ENCODE measurements at regions not wholly inside any gene's neighbourhood (a gene's known extent, or its start where the extent isn't known, plus 50 kb on each side); places are given as distances from the start of the nearest gene placed in this dataset.

DNA sequence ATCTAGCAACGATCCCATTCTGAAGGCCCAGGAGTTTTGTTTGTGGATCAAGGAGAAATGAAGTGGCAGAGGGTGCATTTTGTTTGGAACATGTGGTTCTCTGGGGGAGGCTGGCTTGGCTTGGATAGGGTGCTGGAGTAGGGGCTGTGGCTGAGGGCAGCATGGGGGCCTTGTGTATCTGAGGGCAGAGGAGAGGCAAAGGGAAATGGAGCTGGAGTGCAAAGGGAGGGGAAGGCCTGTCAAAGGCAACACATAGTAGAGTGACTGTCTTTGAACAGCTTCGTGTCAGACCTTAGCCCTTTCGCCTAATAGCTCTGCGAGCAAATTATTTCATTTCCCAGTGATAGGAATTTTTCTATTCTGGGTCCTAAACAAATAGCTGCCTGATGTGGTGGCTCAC lies 187.2 kb downstream of the KCNRG start:
- H3K27me3 ChIP-seq (replicated peaks; ENCODE audit: control insufficient read depth, insufficient read depth, low read length, poor library complexity, severe bottlenecking): no peaks in the 10 kb centered on the region
- H3K4me1 ChIP-seq (ENCODE audit: control insufficient read depth, insufficient read depth, low read length, poor library complexity, severe bottlenecking): no peaks in the 10 kb centered on the region
- H3K27ac ChIP-seq (ENCODE audit: insufficient read depth, low read length, poor library complexity, severe bottlenecking): no peak overlapping the region
- H3K4me3 ChIP-seq (ENCODE audit: insufficient read depth, low read depth, low read length, poor library complexity, severe bottlenecking): no peak overlapping the region
- H3K9me3 ChIP-seq (ENCODE audit: control insufficient read depth, low read length): no peaks in the 10 kb centered on the region
- DNase-seq: no peak
- no peaks in the 10 kb centered on the region for H3K36me3 ChIP-seq (ENCODE audit: control insufficient read depth, insufficient read depth, low read length)

DNA sequence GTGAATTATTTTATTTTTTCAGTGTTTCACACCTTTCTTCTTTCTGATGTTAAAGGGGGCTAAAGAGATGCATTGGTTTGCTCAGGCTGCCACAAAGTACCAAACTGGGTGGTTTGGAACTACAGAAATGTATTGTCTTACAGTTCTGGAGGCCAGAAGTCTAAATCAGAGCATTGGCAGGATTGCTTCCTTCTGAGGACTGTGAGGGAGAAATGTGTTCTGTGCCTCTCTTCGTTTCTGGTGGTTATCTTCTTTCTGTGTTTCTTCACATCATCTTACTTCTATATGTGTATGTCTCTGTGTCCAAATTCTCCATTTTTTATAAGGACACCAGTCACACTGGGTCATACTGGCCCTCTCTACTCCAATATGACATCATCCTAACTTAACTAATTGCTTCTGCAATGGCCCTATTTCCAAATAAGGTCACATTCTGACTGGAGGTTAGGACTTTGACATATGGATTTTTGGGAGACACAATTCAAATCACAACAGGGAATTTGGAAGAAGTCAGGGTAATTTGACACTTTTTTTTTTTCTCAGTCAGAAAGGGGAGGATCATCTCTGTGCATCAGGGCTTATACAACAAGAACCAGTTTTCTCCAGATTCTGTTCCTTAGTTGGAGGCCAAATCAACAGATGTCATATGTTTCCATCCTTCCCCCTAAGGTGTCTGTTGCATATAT lies 188.2 kb downstream of the KCNRG start:
- no peaks in the 10 kb centered on the region for H3K9me3 ChIP-seq (ENCODE audit: control insufficient read depth, low read length)
- no peaks in the 10 kb centered on the region for H3K27me3 ChIP-seq (replicated peaks; ENCODE audit: control insufficient read depth, insufficient read depth, low read length, poor library complexity, severe bottlenecking)
- no peak for DNase-seq
- H3K4me1 ChIP-seq (ENCODE audit: control insufficient read depth, insufficient read depth, low read length, poor library complexity, severe bottlenecking): no peaks in the 10 kb centered on the region
- no peaks in the 10 kb centered on the region for H3K36me3 ChIP-seq (ENCODE audit: control insufficient read depth, insufficient read depth, low read length)
- H3K27ac ChIP-seq (ENCODE audit: insufficient read depth, low read length, poor library complexity, severe bottlenecking): no peak overlapping the region
- H3K4me3 ChIP-seq (ENCODE audit: insufficient read depth, low read depth, low read length, poor library complexity, severe bottlenecking): no peak overlapping the region

DNA sequence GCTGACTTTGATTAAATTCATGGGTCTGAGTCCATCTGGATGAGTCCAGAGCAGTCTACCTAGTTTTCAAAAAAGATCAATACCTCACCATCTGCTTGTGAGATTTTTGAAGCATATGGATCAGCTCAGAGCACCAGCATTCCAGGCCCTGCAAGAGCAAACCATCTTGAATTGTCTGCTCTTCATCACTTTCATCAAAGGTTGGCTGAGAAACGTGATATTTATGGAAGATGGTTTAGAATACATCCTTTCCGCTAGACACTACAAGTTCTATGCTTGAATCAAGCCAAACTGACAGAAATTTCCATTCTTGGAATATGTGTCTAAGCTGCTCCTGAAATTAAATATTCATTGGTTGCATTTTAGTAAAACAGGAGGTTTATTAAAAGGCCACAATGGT lies 190.3 kb downstream of the KCNRG start:
- Histone ChIP-seq H3K4me3 (ENCODE audit: insufficient read depth, low read depth, low read length, poor library complexity, severe bottlenecking) (no peak overlapping the region), H3K27me3 (replicated peaks; ENCODE audit: control insufficient read depth, insufficient read depth, low read length, poor library complexity, severe bottlenecking) (no peaks in the 10 kb centered on the region), H3K9me3 (ENCODE audit: control insufficient read depth, low read length) (no peaks in the 10 kb centered on the region), H3K36me3 (ENCODE audit: control insufficient read depth, insufficient read depth, low read length) (no peaks in the 10 kb centered on the region), H3K4me1 (ENCODE audit: control insufficient read depth, insufficient read depth, low read length, poor library complexity, severe bottlenecking) (no peaks in the 10 kb centered on the region), H3K27ac (ENCODE audit: insufficient read depth, low read length, poor library complexity, severe bottlenecking) (no peak overlapping the region)
- no peak for DNase-seq

DNA sequence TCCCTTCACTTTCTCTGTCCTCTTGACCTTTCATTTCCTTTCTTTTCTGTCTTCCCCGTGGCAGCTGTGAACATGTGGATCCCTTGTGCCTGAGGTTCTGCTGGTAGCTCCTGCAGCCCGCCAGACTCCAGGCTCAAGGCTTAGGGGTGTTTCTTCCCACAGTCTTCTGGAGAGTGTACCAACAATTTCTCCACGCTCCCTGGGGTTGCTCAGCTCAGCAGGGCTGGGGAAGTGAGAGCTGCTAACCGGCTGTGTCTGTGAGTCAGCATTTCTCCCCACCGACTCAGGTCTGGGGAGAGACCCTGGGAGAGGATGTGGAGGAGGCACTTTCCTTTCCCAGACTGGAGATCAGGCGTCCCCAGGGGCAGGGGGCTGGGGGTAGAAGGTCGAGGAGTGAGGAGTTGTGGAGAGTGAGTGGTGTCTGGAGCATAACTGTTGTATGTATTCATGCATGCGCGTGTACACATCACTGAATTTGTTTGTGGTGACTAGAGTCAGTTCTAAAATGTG lies 193.6 kb downstream of the KCNRG start:
- Histone ChIP-seq H3K9me3 (ENCODE audit: control insufficient read depth, low read length) (no peaks in the 10 kb centered on the region), H3K4me3 (ENCODE audit: insufficient read depth, low read depth, low read length, poor library complexity, severe bottlenecking) (no peak overlapping the region), H3K27me3 (replicated peaks; ENCODE audit: control insufficient read depth, insufficient read depth, low read length, poor library complexity, severe bottlenecking) (no peaks in the 10 kb centered on the region), H3K4me1 (ENCODE audit: control insufficient read depth, insufficient read depth, low read length, poor library complexity, severe bottlenecking) (no peaks in the 10 kb centered on the region), H3K27ac (ENCODE audit: insufficient read depth, low read length, poor library complexity, severe bottlenecking) (no peak overlapping the region), H3K36me3 (ENCODE audit: control insufficient read depth, insufficient read depth, low read length) (no peaks in the 10 kb centered on the region)
- no peak for DNase-seq

DNA sequence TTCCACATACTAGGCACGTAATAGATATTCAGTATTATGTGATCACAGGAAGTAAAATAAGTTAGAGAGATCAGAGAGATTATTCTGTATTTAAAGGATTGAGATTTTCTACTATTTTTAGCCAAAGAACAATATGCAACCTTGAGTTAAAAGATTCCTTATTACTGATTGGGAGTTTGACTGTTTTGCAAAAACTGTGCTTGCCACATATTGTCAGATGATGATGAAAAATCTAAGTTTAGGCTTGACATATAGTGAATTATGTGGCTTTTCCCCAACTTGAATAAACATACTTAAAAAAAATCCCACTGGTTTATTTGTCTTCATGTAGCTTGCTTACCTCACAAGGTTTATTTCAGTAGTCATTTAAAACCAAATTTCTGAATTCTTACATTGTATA lies 194.4 kb downstream of the KCNRG start:
- no peak overlapping the region for H3K27ac ChIP-seq (ENCODE audit: insufficient read depth, low read length, poor library complexity, severe bottlenecking)
- H3K9me3 ChIP-seq (ENCODE audit: control insufficient read depth, low read length): no peaks in the 10 kb centered on the region
- no peak overlapping the region for H3K4me3 ChIP-seq (ENCODE audit: insufficient read depth, low read depth, low read length, poor library complexity, severe bottlenecking)
- H3K27me3 ChIP-seq (replicated peaks; ENCODE audit: control insufficient read depth, insufficient read depth, low read length, poor library complexity, severe bottlenecking): no peaks in the 10 kb centered on the region
- no peaks in the 10 kb centered on the region for H3K36me3 ChIP-seq (ENCODE audit: control insufficient read depth, insufficient read depth, low read length)
- DNase-seq: no peak
- H3K4me1 ChIP-seq (ENCODE audit: control insufficient read depth, insufficient read depth, low read length, poor library complexity, severe bottlenecking): no peaks in the 10 kb centered on the region

DNA sequence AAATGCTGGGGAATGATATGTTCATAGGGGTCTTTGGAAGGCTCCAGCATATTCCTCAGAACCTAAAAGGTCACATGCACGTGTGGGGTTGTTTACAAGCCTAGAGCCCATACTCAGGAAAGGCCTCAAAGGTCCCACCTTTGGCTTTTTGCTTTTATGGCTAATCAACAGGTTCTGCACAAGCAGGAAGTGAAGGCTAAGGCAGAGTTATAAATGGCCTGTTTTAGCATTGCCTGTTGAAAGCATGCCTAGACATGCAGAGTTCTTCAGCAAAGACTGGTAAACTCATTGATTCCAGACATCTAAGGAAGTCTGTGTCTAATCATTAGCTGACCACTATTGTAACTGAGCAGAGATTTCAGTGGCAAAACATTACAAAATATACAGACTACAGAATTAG lies 198.3 kb downstream of the KCNRG start:
- Histone ChIP-seq H3K4me1 (ENCODE audit: control insufficient read depth, insufficient read depth, low read length, poor library complexity, severe bottlenecking) (peaks cover 7% of the 10 kb centered on the region), H3K27ac (ENCODE audit: insufficient read depth, low read length, poor library complexity, severe bottlenecking) (no peak overlapping the region), H3K9me3 (ENCODE audit: control insufficient read depth, low read length) (no peaks in the 10 kb centered on the region), H3K27me3 (replicated peaks; ENCODE audit: control insufficient read depth, insufficient read depth, low read length, poor library complexity, severe bottlenecking) (no peaks in the 10 kb centered on the region), H3K36me3 (ENCODE audit: control insufficient read depth, insufficient read depth, low read length) (no peaks in the 10 kb centered on the region), H3K4me3 (ENCODE audit: insufficient read depth, low read depth, low read length, poor library complexity, severe bottlenecking) (no peak overlapping the region)
- DNase-seq: no peak

DNA sequence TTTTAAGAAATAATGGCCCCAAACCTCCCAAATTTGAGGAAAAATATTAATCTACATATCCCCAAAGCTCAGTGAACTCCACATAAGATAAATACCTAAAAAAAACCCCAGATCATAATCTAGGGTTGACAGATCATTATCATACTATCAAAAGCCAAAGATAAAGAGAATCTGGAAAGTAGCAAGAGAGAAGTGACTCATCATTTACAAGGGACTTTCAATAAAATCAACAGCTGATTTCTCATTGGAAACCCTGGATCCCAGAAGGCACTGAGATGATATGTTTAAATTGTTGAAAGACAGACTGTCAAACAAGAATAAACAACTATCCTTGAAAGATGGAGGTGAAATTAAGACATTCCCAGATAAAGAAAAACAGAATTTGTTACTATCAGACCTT lies 199.3 kb downstream of the KCNRG start:
- Histone ChIP-seq H3K4me3 (ENCODE audit: insufficient read depth, low read depth, low read length, poor library complexity, severe bottlenecking) (no peak overlapping the region), H3K4me1 (ENCODE audit: control insufficient read depth, insufficient read depth, low read length, poor library complexity, severe bottlenecking) (peaks cover 7% of the 10 kb centered on the region), H3K36me3 (ENCODE audit: control insufficient read depth, insufficient read depth, low read length) (no peaks in the 10 kb centered on the region), H3K9me3 (ENCODE audit: control insufficient read depth, low read length) (no peaks in the 10 kb centered on the region), H3K27ac (ENCODE audit: insufficient read depth, low read length, poor library complexity, severe bottlenecking) (no peak overlapping the region), H3K27me3 (replicated peaks; ENCODE audit: control insufficient read depth, insufficient read depth, low read length, poor library complexity, severe bottlenecking) (no peaks in the 10 kb centered on the region)
- DNase-seq: no peak

DNA sequence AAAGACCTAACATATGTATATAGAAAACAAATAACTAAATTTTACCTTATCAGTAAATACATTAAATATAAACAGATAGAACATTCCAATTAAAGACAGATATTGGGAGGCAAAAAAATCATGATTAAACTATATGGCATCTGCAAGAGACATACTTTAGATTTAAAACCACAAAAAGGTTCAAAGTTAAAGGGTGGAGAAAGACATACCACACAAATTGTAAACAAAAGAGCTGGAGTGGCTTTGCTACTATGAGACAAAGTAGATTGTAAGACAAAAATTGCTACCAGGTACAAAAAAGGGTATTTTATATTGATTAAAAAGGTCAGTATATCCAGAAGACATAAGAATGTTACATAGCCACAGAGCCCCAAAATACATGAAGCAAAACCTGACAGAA lies 200.2 kb downstream of the KCNRG start:
- H3K9me3 ChIP-seq (ENCODE audit: control insufficient read depth, low read length): no peaks in the 10 kb centered on the region
- H3K4me3 ChIP-seq (ENCODE audit: insufficient read depth, low read depth, low read length, poor library complexity, severe bottlenecking): no peak overlapping the region
- H3K27me3 ChIP-seq (replicated peaks; ENCODE audit: control insufficient read depth, insufficient read depth, low read length, poor library complexity, severe bottlenecking): no peaks in the 10 kb centered on the region
- no peak for DNase-seq
- H3K36me3 ChIP-seq (ENCODE audit: control insufficient read depth, insufficient read depth, low read length): no peaks in the 10 kb centered on the region
- H3K4me1 ChIP-seq (ENCODE audit: control insufficient read depth, insufficient read depth, low read length, poor library complexity, severe bottlenecking): peaks cover 7% of the 10 kb centered on the region
- no peak overlapping the region for H3K27ac ChIP-seq (ENCODE audit: insufficient read depth, low read length, poor library complexity, severe bottlenecking)

DNA sequence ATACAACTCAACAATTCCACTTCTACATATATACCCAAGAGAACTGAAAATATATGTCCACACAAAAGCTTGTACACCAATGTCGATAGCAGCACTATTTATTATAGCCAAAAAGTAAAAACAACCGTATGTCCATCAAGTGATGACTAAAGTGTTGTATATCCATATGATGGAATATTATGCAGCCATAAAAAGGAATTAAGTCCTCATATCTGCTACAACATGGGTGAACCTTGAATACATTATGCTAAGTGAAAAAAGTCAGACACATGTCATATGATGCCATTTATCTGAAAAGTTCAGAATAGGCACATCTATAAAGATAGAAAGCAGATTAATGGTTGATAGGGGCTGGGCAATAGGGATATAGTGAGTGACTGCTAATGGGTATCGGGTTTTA lies 204.5 kb downstream of the KCNRG start:
- no peak overlapping the region for H3K4me3 ChIP-seq (ENCODE audit: insufficient read depth, low read depth, low read length, poor library complexity, severe bottlenecking)
- H3K27me3 ChIP-seq (replicated peaks; ENCODE audit: control insufficient read depth, insufficient read depth, low read length, poor library complexity, severe bottlenecking): no peaks in the 10 kb centered on the region
- H3K27ac ChIP-seq (ENCODE audit: insufficient read depth, low read length, poor library complexity, severe bottlenecking): no peak overlapping the region
- peaks cover 7% of the 10 kb centered on the region for H3K4me1 ChIP-seq (ENCODE audit: control insufficient read depth, insufficient read depth, low read length, poor library complexity, severe bottlenecking)
- DNase-seq: no peak
- no peaks in the 10 kb centered on the region for H3K9me3 ChIP-seq (ENCODE audit: control insufficient read depth, low read length)
- H3K36me3 ChIP-seq (ENCODE audit: control insufficient read depth, insufficient read depth, low read length): no peaks in the 10 kb centered on the region

DNA sequence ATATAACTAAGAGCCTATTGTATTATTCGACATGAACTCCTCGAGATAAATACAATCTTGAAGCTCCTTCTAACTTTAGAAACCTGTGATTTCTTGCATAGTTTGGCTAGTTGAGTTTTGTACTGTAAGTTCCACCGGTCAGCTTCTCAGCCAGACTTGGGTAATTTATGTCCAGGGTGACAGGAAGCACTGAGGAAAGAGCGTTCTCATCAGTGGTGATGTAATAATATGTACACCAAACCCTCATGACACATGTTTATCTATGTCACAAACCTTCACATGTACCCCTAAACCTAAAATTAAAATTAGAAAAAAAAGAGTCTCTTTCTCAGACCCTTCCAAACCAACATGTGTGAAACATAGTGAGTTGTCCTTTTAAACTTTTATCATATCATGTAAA lies 205.7 kb downstream of the KCNRG start:
- H3K4me3 ChIP-seq (ENCODE audit: insufficient read depth, low read depth, low read length, poor library complexity, severe bottlenecking): no peak overlapping the region
- H3K27me3 ChIP-seq (replicated peaks; ENCODE audit: control insufficient read depth, insufficient read depth, low read length, poor library complexity, severe bottlenecking): no peaks in the 10 kb centered on the region
- no peaks in the 10 kb centered on the region for H3K9me3 ChIP-seq (ENCODE audit: control insufficient read depth, low read length)
- DNase-seq: no peak
- no peaks in the 10 kb centered on the region for H3K4me1 ChIP-seq (ENCODE audit: control insufficient read depth, insufficient read depth, low read length, poor library complexity, severe bottlenecking)
- H3K27ac ChIP-seq (ENCODE audit: insufficient read depth, low read length, poor library complexity, severe bottlenecking): no peak overlapping the region
- no peaks in the 10 kb centered on the region for H3K36me3 ChIP-seq (ENCODE audit: control insufficient read depth, insufficient read depth, low read length)

Measured in effector memory CD4-positive, alpha-beta T cell (primary cell).